PC-3 (cell line): ENCODE measurements at regions not wholly inside any gene's neighbourhood (a gene's known extent, or its start where the extent isn't known, plus 50 kb on each side); places are given as distances from the start of the nearest gene placed in this dataset.
A peak's percentile ranks its signal among the peaks of the same experiment; 100 is the strongest.

Experiments used
- ATAC-seq: fragments of 200-7000 bp; cut with Tn5 transposase; 2 replicates; pipeline ENCODE4 v1.9.1; 2020; ENCODE audit warnings: mild to moderate bottlenecking, moderate library complexity
- BruUV-seq: library from RNA; stranded (reverse); fragments of 400-500 nt; replicated peaks from 2 replicates; lab custom pipeline; 2021; lab: Mats Ljungman, UMichigan
- CTCF ChIA-PET: fragments of 300-600 bp; sonication (Branson Sonifier 250); formaldehyde crosslinking; loops from one replicate; lab custom pipeline; 2022; ENCODE audit warnings: antibody characterized with exemption; lab: Charles Lee
- POLR2A ChIA-PET: fragments of 300-600 bp; sonication (Branson Sonifier 250); formaldehyde crosslinking; loops from one replicate; lab custom pipeline; 2022; ENCODE audit warnings: antibody characterized with exemption; ENCODE audit not compliant: unreplicated experiment; lab: Charles Lee
- DNase-seq: peaks from one replicate; pipeline ENCODE4 v3.0.0-alpha.2; 2015
- H2AFZ ChIP-seq: fragments of 300-600 bp; sonication (generic); 2 replicates; pipeline ENCODE4 v1.6.0; 2016; ENCODE audit warnings: antibody characterized with exemption, low read length
- H3F3A ChIP-seq: fragments of 300-600 bp; sonication (generic); one replicate; pipeline ENCODE4 v1.6.0; 2017; ENCODE audit warnings: antibody characterized with exemption, low read length, control low read depth, mild to moderate bottlenecking; ENCODE audit not compliant: unreplicated experiment
- H3K27ac ChIP-seq: fragments of 300-600 bp; sonication (generic); 2 replicates; pipeline ENCODE4 v1.5.1; 2016; ENCODE audit warnings: mild to moderate bottlenecking, low read length
- H3K27me3 ChIP-seq: fragments of 300-600 bp; sonication (generic); 2 replicates; pipeline ENCODE4 v1.6.1; 2016; ENCODE audit warnings: low read length, mixed read lengths
- H3K36me3 ChIP-seq: fragments of 300-600 bp; sonication (generic); 2 replicates; pipeline ENCODE4 v1.6.1; 2016; ENCODE audit warnings: low read depth, mixed run types, low read length, mixed read lengths
- H3K4me1 ChIP-seq: fragments of 300-600 bp; sonication (generic); 2 replicates; pipeline ENCODE4 v1.5.1; 2016; ENCODE audit warnings: low read length; ENCODE audit not compliant: insufficient read depth
- H3K4me2 ChIP-seq: fragments of 300-600 bp; sonication (generic); 2 replicates; pipeline ENCODE4 v1.6.0; 2016; ENCODE audit warnings: low read length
- H3K4me3 ChIP-seq: fragments of 300-600 bp; sonication (generic); 2 replicates; pipeline ENCODE4 v1.5.1; 2016; ENCODE audit warnings: mild to moderate bottlenecking, low read length, mixed read lengths
- H3K79me2 ChIP-seq: fragments of 300-600 bp; sonication (generic); 2 replicates; pipeline ENCODE4 v1.6.1; 2017; ENCODE audit warnings: low read length, mixed read lengths
- H3K9ac ChIP-seq: fragments of 300-600 bp; sonication (generic); 2 replicates; pipeline ENCODE4 v1.6.0; 2016; ENCODE audit warnings: mild to moderate bottlenecking, low read length
- H3K9me2 ChIP-seq: fragments of 300-600 bp; sonication (generic); replicated peaks from 2 replicates; pipeline ENCODE4 v1.6.1; 2016; ENCODE audit warnings: mixed run types, low read length, mixed read lengths
- H3K9me3 ChIP-seq: fragments of 300-600 bp; sonication (generic); 2 replicates; pipeline ENCODE4 v1.6.1; 2016; ENCODE audit warnings: low read length, mixed read lengths
- H4K20me1 ChIP-seq: fragments of 300-600 bp; sonication (generic); 2 replicates; pipeline ENCODE4 v1.6.1; 2016; ENCODE audit warnings: low read length, mixed read lengths
- CTCF ChIP-seq: fragments of 300-600 bp; sonication (generic); conservative IDR thresholded peaks from 2 replicates; pipeline ENCODE4 v1.5.1; 2017; ENCODE audit warnings: antibody characterized with exemption, low read depth, mild to moderate bottlenecking, low read length
- EZH2 ChIP-seq: fragments of 300-600 bp; sonication (generic); IDR thresholded peaks from one replicate; pipeline ENCODE4 v1.6.1; 2017; ENCODE audit warnings: antibody characterized with exemption, mild to moderate bottlenecking, low read length; ENCODE audit not compliant: unreplicated experiment
- EZH2phosphoT487 ChIP-seq: fragments of 300-600 bp; sonication (generic); IDR thresholded peaks from 2 replicates; pipeline ENCODE4 v1.6.1; 2018; ENCODE audit warnings: mild to moderate bottlenecking, antibody characterized with exemption, low read length, borderline replicate concordance
- intact Hi-C: fragments of 100-400 bp; cut with micrococcal nuclease; formaldehyde crosslinking; loops from 2 replicates; pipeline ENCODE4 v1.9.0; 2023

GRCh38 chr15:69951898-69952555, 145.7 kb downstream of the TLE3 start:
- TF ChIP-seq CTCF (peak; percentile 23; the same call in 1 of the 2 replicates), EZH2 (no peak)
- Histone ChIP-seq H3K27me3 (peaks cover 13% of the 10 kb centered on the region; the same call in 1 of the 2 replicates), H3K4me2 (no peak overlapping the region), H3K9me2 (no peaks in the 10 kb centered on the region), H3K4me1 (no peaks in the 10 kb centered on the region), H3K9ac (no peak overlapping the region), H3F3A (no peaks in the 10 kb centered on the region), H2AFZ (no peak overlapping the region), H3K79me2 (no peaks in the 10 kb centered on the region), H3K9me3 (no peaks in the 10 kb centered on the region), H3K27ac (no peak overlapping the region), H3K4me3 (no peak overlapping the region), H3K36me3 (no peaks in the 10 kb centered on the region), H4K20me1 (no peaks in the 10 kb centered on the region)
- intact Hi-C loops: no loop called here
- BruUV-seq: no TSS peak
- POLR2A ChIA-PET: no interaction called here
- CTCF ChIA-PET: no interaction called here
- no peak for ATAC-seq
- peak; percentile 3 for DNase-seq

GRCh38 chr15:69953051-69953450, 144.7 kb downstream of the TLE3 start:
- H3K79me2 ChIP-seq: no peaks in the 10 kb centered on the region
- no peak overlapping the region for H3K27ac ChIP-seq
- H3K9ac ChIP-seq: no peak overlapping the region
- H3K9me3 ChIP-seq: no peaks in the 10 kb centered on the region
- ChIA-PET CTCF (no interaction called here), POLR2A (no interaction called here)
- ATAC-seq: no peak
- H2AFZ ChIP-seq: no peak overlapping the region
- H3K4me2 ChIP-seq: no peak overlapping the region
- no peaks in the 10 kb centered on the region for H3K4me1 ChIP-seq
- intact Hi-C loops: no loop called here
- H4K20me1 ChIP-seq: no peaks in the 10 kb centered on the region
- no peaks in the 10 kb centered on the region for H3K9me2 ChIP-seq
- H3F3A ChIP-seq: no peaks in the 10 kb centered on the region
- H3K27me3 ChIP-seq: peaks cover 13% of the 10 kb centered on the region; the same call in 1 of the 2 replicates
- H3K4me3 ChIP-seq: no peak overlapping the region
- no peak for DNase-seq
- no TSS peak for BruUV-seq
- TF ChIP-seq CTCF (no peak), EZH2phosphoT487 (no peak), EZH2 (no peak)
- H3K36me3 ChIP-seq: no peaks in the 10 kb centered on the region

GRCh38 chr15:69953816-69954215, 143.9 kb downstream of the TLE3 start:
- BruUV-seq: no TSS peak
- ChIA-PET POLR2A (no interaction called here), CTCF (no interaction called here)
- Histone ChIP-seq H3K36me3 (no peaks in the 10 kb centered on the region), H3K9ac (no peak overlapping the region), H3K4me1 (no peaks in the 10 kb centered on the region), H4K20me1 (no peaks in the 10 kb centered on the region), H3K9me3 (no peaks in the 10 kb centered on the region), H3F3A (no peaks in the 10 kb centered on the region), H3K4me3 (no peak overlapping the region), H3K27me3 (peaks cover 13% of the 10 kb centered on the region; the same call in 1 of the 2 replicates), H2AFZ (no peak overlapping the region), H3K79me2 (no peaks in the 10 kb centered on the region), H3K9me2 (no peaks in the 10 kb centered on the region), H3K27ac (no peak overlapping the region), H3K4me2 (no peak overlapping the region)
- intact Hi-C loops: no loop called here
- DNase-seq (no peak), ATAC-seq (no peak)
- no peak for TF ChIP-seq CTCF
- no peak for TF ChIP-seq EZH2phosphoT487
- TF ChIP-seq EZH2: no peak
